H1 (cell line): ENCODE measurements at regions not wholly inside any gene's neighbourhood (a gene's known extent, or its start where the extent isn't known, plus 50 kb on each side); places are given as distances from the start of the nearest gene placed in this dataset.

Source experiments
- POLR2A ChIP-seq, 2 experiments: IDR thresholded peaks; 1 replicate in 1 of 2; 2 replicates in 1 of 2; pipeline ENCODE4 v1.6.1; 2011; ENCODE audit warnings: low read depth in 2 of 2, low read length in 2 of 2, mild to moderate bottlenecking in 2 of 2; ENCODE audit errors: control extremely low read depth in 1 of 2
- RFX5 ChIP-seq: IDR thresholded peaks from 2 replicates; pipeline ENCODE4 v1.6.1; 2011; ENCODE audit warnings: low read depth, low read length, improper control_type of control experiment, borderline replicate concordance
- TF ChIP-seq, protein P1 (sequence below), 3 experiments: IDR thresholded peaks; 1 replicate in 2 of 3; 2 replicates in 1 of 3; pipeline versions ENCODE4 v1.5.1 to v1.6.1; 2011; ENCODE audit warnings: low read length in 3 of 3, mild to moderate bottlenecking in 3 of 3, inconsistent platforms in 2 of 3, low read depth in 1 of 3, moderate library complexity in 1 of 3; ENCODE audit not compliant: insufficient read depth in 1 of 3; ENCODE audit errors: control extremely low read depth in 1 of 3

DNA sequence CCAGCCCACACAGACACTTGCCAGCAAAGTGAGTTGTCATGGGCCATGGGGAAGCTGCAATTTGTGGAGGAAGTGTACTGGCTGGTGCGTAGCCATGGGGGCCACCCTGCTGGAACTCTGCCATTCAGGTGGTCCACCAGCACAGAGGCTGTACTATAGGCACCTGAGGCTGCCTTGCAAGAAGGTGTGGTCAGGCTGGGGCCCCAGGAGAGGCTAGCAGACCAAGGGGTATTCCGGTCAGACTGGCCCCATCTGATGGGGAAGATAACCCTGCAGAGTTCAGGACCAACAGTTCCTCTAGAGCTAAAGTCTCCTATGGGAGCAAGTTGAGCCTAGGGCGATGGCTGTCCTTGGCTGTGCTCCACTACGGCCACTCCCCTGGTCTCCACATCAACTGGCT is 136.1 kb downstream of the DCAF12L2 start:
- TF ChIP-seq RFX5, result no peak
- TF ChIP-seq, protein P1, sequence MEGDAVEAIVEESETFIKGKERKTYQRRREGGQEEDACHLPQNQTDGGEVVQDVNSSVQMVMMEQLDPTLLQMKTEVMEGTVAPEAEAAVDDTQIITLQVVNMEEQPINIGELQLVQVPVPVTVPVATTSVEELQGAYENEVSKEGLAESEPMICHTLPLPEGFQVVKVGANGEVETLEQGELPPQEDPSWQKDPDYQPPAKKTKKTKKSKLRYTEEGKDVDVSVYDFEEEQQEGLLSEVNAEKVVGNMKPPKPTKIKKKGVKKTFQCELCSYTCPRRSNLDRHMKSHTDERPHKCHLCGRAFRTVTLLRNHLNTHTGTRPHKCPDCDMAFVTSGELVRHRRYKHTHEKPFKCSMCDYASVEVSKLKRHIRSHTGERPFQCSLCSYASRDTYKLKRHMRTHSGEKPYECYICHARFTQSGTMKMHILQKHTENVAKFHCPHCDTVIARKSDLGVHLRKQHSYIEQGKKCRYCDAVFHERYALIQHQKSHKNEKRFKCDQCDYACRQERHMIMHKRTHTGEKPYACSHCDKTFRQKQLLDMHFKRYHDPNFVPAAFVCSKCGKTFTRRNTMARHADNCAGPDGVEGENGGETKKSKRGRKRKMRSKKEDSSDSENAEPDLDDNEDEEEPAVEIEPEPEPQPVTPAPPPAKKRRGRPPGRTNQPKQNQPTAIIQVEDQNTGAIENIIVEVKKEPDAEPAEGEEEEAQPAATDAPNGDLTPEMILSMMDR (IDR thresholded peaks at IDR 0.05; ENCODE audit: control extremely low read depth in 1 of 3, insufficient read depth in 1 of 3, low read depth in 1 of 3, low read length in 3 of 3), result no peak
- no peak for TF ChIP-seq POLR2A (IDR thresholded peaks at IDR 0.05; ENCODE audit: control extremely low read depth in 1 of 2, low read depth in 2 of 2, low read length in 2 of 2)
